ENCODE measurements at regions not wholly inside any gene's neighbourhood (a gene's known extent, or its start where the extent isn't known, plus 50 kb on each side); places are given as distances from the start of the nearest gene placed in this dataset.

DNA sequence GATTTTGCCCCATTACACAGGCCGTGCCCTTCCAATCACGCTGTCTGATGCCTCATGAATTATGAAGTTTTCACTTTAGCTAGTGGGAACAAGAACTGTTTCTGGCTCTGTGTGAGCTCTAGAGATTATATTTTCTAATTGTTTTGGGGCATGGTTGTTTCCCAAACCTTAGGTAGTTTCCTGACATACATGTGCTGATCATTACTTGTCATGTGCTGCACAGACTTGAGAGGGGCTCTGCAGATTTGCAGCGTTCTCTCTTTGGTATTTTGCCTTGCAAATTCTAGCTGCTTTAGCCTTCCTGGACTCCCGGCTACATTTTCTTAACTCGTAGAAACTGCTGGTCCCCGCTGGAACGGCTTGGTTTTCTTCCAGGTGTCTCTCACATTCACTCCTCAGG is 142.1 kb upstream of the IVNS1ABP start:
- ATAC-seq (ENCODE audit: low FRiP score), result no peak
- WGBS, 2 donors, result 86 to 89% methylated on average over 7 of the region's 7 CpGs

DNA sequence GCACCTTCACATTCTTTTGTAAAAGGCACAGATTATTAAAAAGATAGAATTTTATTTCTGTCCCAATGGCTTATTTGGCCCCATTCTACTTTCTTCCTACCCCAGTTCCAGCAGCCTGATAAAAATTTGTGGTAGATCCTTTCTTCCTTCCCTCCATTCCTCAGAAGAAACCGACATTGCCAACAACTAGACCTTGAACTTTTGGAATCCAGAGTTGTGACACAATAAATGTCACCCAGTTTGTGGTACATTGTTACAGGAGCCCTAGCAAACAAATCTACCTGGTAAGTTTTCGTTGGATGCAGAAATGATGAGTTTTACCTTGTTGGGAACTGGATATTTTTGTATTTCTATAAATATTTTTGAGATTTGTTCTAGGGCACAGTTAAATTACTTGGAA is 141.6 kb upstream of the IVNS1ABP start:
- Histone ChIP-seq H3K9me3 (ENCODE audit: control insufficient read depth, low read length) (no peaks in the 10 kb centered on the region), H3K27ac (ENCODE audit: low read depth in 1 of 2, low read length in 2 of 2) (no peak overlapping the region), H3K36me3 (ENCODE audit: control insufficient read depth in 1 of 2, insufficient read depth in 2 of 2, low read length in 1 of 2) (no peaks in the 10 kb centered on the region), H3K27me3 (ENCODE audit: control insufficient read depth in 1 of 2, insufficient read depth in 2 of 2, low read length in 1 of 2) (no peaks in the 10 kb centered on the region), H3K4me1 (ENCODE audit: control insufficient read depth in 1 of 2, insufficient read depth in 2 of 2, low read length in 2 of 2) (no peaks in the 10 kb centered on the region), H3K4me3 (ENCODE audit: low read length in 2 of 2) (no peak overlapping the region)
- intact Hi-C loops (cut with DNase I), result no loop called here
- no peak for DNase-seq
- no peak for ATAC-seq (ENCODE audit: low FRiP score)
- WGBS, 2 donors, result 78 to 87% methylated on average over 2 of the region's 2 CpGs

More for the DNA sequence above, 142.1 kb upstream of the IVNS1ABP start:
- Histone ChIP-seq H3K27me3 (ENCODE audit: control insufficient read depth in 1 of 2, insufficient read depth in 2 of 2, low read length in 1 of 2) (no peaks in the 10 kb centered on the region), H3K36me3 (ENCODE audit: control insufficient read depth in 1 of 2, insufficient read depth in 2 of 2, low read length in 1 of 2) (no peaks in the 10 kb centered on the region), H3K9me3 (ENCODE audit: control insufficient read depth, low read length) (no peaks in the 10 kb centered on the region), H3K27ac (ENCODE audit: low read depth in 1 of 2, low read length in 2 of 2) (no peak overlapping the region), H3K4me1 (ENCODE audit: control insufficient read depth in 1 of 2, insufficient read depth in 2 of 2, low read length in 2 of 2) (no peaks in the 10 kb centered on the region), H3K4me3 (ENCODE audit: low read length in 2 of 2) (no peak overlapping the region)
- no peak for DNase-seq
- intact Hi-C loops (cut with DNase I), result no loop called here

- H3K9me3 ChIP-seq (ENCODE audit: control insufficient read depth, low read length), result no peaks in the 10 kb centered on the region
- H3K4me3 ChIP-seq (ENCODE audit: low read length in 2 of 2), result no peak overlapping the region
- H3K27me3 ChIP-seq (ENCODE audit: control insufficient read depth in 1 of 2, insufficient read depth in 2 of 2, low read length in 1 of 2), result no peaks in the 10 kb centered on the region
- H3K4me1 ChIP-seq (ENCODE audit: control insufficient read depth in 1 of 2, insufficient read depth in 2 of 2, low read length in 2 of 2), result no peaks in the 10 kb centered on the region
- H3K36me3 ChIP-seq (ENCODE audit: control insufficient read depth in 1 of 2, insufficient read depth in 2 of 2, low read length in 1 of 2), result no peaks in the 10 kb centered on the region
- DNase-seq, result no peak
- 72 to 76% methylated on average over 7 of the region's 7 CpGs for WGBS, 2 donors
- intact Hi-C loops (cut with DNase I), result no loop called here
- no peak for ATAC-seq (ENCODE audit: low FRiP score)
- no peak overlapping the region for H3K27ac ChIP-seq (ENCODE audit: low read depth in 1 of 2, low read length in 2 of 2)
These were observed 136.6 kb upstream of the IVNS1ABP start for GRCh38 chr1:185453496-185454192.

DNA sequence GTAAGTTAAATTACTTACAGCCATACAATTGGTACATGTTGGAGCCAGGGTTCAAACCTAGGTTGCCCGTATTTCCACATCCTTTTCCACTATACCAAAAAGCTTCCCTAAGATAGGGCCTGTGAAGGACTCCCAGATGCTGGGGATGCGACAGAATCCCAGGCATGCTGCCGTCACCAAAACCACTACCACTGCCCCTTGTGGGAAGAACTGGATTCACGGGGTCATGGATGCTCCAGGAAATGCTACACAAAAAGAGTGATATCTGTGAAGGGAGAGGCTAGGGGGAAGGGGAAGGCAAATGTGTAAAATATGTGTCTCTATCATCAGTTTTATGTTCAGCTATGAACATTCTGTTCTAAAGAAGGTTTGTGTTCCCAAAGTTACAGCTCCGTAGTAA is 133.9 kb upstream of the IVNS1ABP start:
- no peak for ATAC-seq (ENCODE audit: low FRiP score)
- intact Hi-C loops (cut with DNase I), result no loop called here
- no peak overlapping the region for H3K27ac ChIP-seq (ENCODE audit: low read depth in 1 of 2, low read length in 2 of 2)
- WGBS, 2 donors, result 86 to 94% methylated on average over 5 of the region's 5 CpGs
- no peaks in the 10 kb centered on the region for H3K36me3 ChIP-seq (ENCODE audit: control insufficient read depth in 1 of 2, insufficient read depth in 2 of 2, low read length in 1 of 2)
- no peaks in the 10 kb centered on the region for H3K27me3 ChIP-seq (ENCODE audit: control insufficient read depth in 1 of 2, insufficient read depth in 2 of 2, low read length in 1 of 2)
- no peak overlapping the region for H3K4me3 ChIP-seq (ENCODE audit: low read length in 2 of 2)
- no peaks in the 10 kb centered on the region for H3K4me1 ChIP-seq (ENCODE audit: control insufficient read depth in 1 of 2, insufficient read depth in 2 of 2, low read length in 2 of 2)
- H3K9me3 ChIP-seq (ENCODE audit: control insufficient read depth, low read length), result no peaks in the 10 kb centered on the region
- DNase-seq, result no peak

DNA sequence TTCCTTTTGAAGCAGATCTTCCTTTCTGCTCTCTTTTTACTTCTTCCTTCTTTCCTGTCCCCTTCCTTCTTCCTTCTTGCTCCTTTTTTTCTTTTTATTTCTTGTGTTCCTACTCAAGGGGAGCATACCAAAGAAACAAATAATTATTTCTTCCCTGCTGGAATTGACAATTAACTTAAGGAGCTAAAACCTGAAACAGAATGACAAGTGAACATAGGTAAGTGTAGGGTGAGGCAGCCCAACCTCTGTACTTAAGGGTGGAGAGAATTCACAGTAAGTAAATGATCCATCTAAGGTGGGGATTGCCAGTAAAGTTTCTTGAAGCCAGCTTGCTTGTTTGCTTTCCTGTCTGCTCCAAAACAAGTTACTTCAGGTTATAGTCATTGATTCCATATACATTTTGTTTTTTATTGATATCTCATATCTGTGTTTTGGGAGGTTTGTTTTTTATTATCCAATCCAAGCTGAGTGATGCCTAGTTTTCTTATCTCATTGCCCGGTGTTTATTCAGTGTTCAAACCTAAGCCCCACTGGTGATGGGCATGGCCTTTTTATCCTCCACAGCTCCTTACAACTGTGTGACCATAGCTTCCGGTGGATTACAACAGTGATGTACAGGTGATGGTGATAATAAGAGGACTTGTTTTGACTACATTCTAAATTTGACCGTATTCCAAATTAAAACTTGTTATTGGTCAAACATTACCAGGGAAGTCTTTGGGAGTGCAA is 133.2 kb upstream of the IVNS1ABP start:
- Histone ChIP-seq H3K27me3 (ENCODE audit: control insufficient read depth in 1 of 2, insufficient read depth in 2 of 2, low read length in 1 of 2) (no peaks in the 10 kb centered on the region), H3K9me3 (ENCODE audit: control insufficient read depth, low read length) (no peaks in the 10 kb centered on the region), H3K4me3 (ENCODE audit: low read length in 2 of 2) (no peak overlapping the region), H3K27ac (ENCODE audit: low read depth in 1 of 2, low read length in 2 of 2) (no peak overlapping the region), H3K36me3 (ENCODE audit: control insufficient read depth in 1 of 2, insufficient read depth in 2 of 2, low read length in 1 of 2) (no peaks in the 10 kb centered on the region), H3K4me1 (ENCODE audit: control insufficient read depth in 1 of 2, insufficient read depth in 2 of 2, low read length in 2 of 2) (no peaks in the 10 kb centered on the region)
- no peak for DNase-seq
- WGBS, 2 donors, result 94 to 97% methylated on average over 3 of the region's 3 CpGs
- no peak for ATAC-seq (ENCODE audit: low FRiP score)
- intact Hi-C loops (cut with DNase I), result no loop called here

DNA sequence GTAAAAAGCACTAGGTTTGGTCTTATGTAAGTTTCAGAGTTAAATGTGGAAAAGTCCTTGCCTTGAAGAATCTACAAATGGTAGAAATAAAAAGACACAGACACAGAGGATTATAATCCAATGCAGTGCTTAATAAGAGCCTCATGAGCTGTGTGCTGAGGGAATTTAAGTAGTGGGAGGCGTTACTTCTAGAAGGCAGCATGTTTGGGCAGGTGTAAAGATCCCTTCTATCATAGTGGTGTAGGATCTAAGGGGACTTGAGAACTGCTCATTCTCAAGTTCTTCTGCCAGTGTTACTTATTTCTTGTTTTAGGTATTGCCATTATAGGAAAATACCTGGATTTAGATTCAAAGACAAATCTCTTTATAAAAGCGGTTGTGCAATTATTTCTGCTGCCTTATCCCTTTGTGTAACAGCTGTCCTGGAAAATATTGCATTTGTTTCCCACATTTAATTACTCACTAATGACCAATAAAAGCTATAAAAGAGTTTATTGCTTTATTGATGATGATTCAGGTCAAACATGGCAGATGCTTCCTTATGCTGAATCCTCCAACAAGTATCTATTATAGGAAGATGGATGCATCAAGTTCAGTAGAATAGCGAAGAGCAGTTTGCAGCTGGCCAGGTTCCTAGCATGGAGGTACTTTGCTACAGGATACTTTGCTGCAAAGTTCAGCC is 132.5 kb upstream of the IVNS1ABP start:
- no peaks in the 10 kb centered on the region for H3K9me3 ChIP-seq (ENCODE audit: control insufficient read depth, low read length)
- H3K4me3 ChIP-seq (ENCODE audit: low read length in 2 of 2), result no peak overlapping the region
- H3K27ac ChIP-seq (ENCODE audit: low read depth in 1 of 2, low read length in 2 of 2), result no peak overlapping the region
- H3K4me1 ChIP-seq (ENCODE audit: control insufficient read depth in 1 of 2, insufficient read depth in 2 of 2, low read length in 2 of 2), result no peaks in the 10 kb centered on the region
- intact Hi-C loops (cut with DNase I), result no loop called here
- DNase-seq (no peak), ATAC-seq (ENCODE audit: low FRiP score) (no peak)
- 96% methylated on average over 3 of the region's 3 CpGs for WGBS, 2 donors
- no peaks in the 10 kb centered on the region for H3K27me3 ChIP-seq (ENCODE audit: control insufficient read depth in 1 of 2, insufficient read depth in 2 of 2, low read length in 1 of 2)
- H3K36me3 ChIP-seq (ENCODE audit: control insufficient read depth in 1 of 2, insufficient read depth in 2 of 2, low read length in 1 of 2), result no peaks in the 10 kb centered on the region

GRCh38 chr1:185448591-185449186 is 131.6 kb upstream of the IVNS1ABP start:
- H3K27ac ChIP-seq (ENCODE audit: low read depth in 1 of 2, low read length in 2 of 2), result no peak overlapping the region
- no peaks in the 10 kb centered on the region for H3K9me3 ChIP-seq (ENCODE audit: control insufficient read depth, low read length)
- H3K4me1 ChIP-seq (ENCODE audit: control insufficient read depth in 1 of 2, insufficient read depth in 2 of 2, low read length in 2 of 2), result no peaks in the 10 kb centered on the region
- no peaks in the 10 kb centered on the region for H3K27me3 ChIP-seq (ENCODE audit: control insufficient read depth in 1 of 2, insufficient read depth in 2 of 2, low read length in 1 of 2)
- H3K36me3 ChIP-seq (ENCODE audit: control insufficient read depth in 1 of 2, insufficient read depth in 2 of 2, low read length in 1 of 2), result no peaks in the 10 kb centered on the region
- WGBS, 2 donors, result 71 to 86% methylated on average over 3 of the region's 3 CpGs
- intact Hi-C loops (cut with DNase I), result no loop called here
- ATAC-seq (ENCODE audit: low FRiP score), result no peak
- H3K4me3 ChIP-seq (ENCODE audit: low read length in 2 of 2), result no peak overlapping the region
- no peak for DNase-seq

GRCh38 chr1:185446131-185446530 is 129.1 kb upstream of the IVNS1ABP start:
- H3K9me3 ChIP-seq (ENCODE audit: control insufficient read depth, low read length), result no peaks in the 10 kb centered on the region
- H3K4me3 ChIP-seq (ENCODE audit: low read length in 2 of 2), result no peak overlapping the region
- peaks cover 0 to 2% of the 10 kb centered on the region in 2 donors for H3K4me1 ChIP-seq (ENCODE audit: control insufficient read depth in 1 of 2, insufficient read depth in 2 of 2, low read length in 2 of 2)
- intact Hi-C loops (cut with DNase I), result no loop called here
- no peaks in the 10 kb centered on the region for H3K36me3 ChIP-seq (ENCODE audit: control insufficient read depth in 1 of 2, insufficient read depth in 2 of 2, low read length in 1 of 2)
- DNase-seq (no peak), ATAC-seq (ENCODE audit: low FRiP score) (no peak)
- H3K27ac ChIP-seq (ENCODE audit: low read depth in 1 of 2, low read length in 2 of 2), result no peak overlapping the region
- no peaks in the 10 kb centered on the region for H3K27me3 ChIP-seq (ENCODE audit: control insufficient read depth in 1 of 2, insufficient read depth in 2 of 2, low read length in 1 of 2)

Data from aorta (tissue), 5 donors.